Retinal pigment epithelial cell (primary cell): ENCODE measurements at regions not wholly inside any gene's neighbourhood (a gene's known extent, or its start where the extent isn't known, plus 50 kb on each side); places are given as distances from the start of the nearest gene placed in this dataset.

Experiments
- DNase-seq: peaks from one replicate; pipeline ENCODE4 v3.0.0-alpha.2; 2010; ENCODE audit warnings: low read depth
- H3K4me3 ChIP-seq: 2 replicates; pipeline ENCODE4 v1.5.1; 2011; ENCODE audit warnings: mild to moderate bottlenecking, low read length, control low read depth, moderate library complexity
- CTCF ChIP-seq: conservative IDR thresholded peaks from 2 replicates; pipeline ENCODE4 v1.5.1; 2011; ENCODE audit warnings: low read depth, low read length, control low read depth, inconsistent platforms

- no peak for TF ChIP-seq CTCF
- H3K4me3 ChIP-seq = no peak overlapping the region
- no peak for DNase-seq
These were observed 136.6 kb upstream of the DCN start for GRCh38 chr12:91319071-91319760.

- no peak overlapping the region for H3K4me3 ChIP-seq
- no peak for TF ChIP-seq CTCF
- no peak for DNase-seq
These were observed 134.7 kb upstream of the DCN start for GRCh38 chr12:91317306-91317705.

- no peak overlapping the region for H3K4me3 ChIP-seq
- DNase-seq = no peak
These were observed 134.3 kb upstream of the DCN start for GRCh38 chr12:91316907-91317269.

GRCh38 chr12:91316161-91316906 lies 133.7 kb upstream of the DCN start:
- no peak overlapping the region for H3K4me3 ChIP-seq
- DNase-seq = no peak
- no peak for TF ChIP-seq CTCF

More at GRCh38 chr12:91316907-91317269, 134.3 kb upstream of the DCN start:
- TF ChIP-seq CTCF = no peak

GRCh38 chr12:91311081-91311480 lies 128.5 kb upstream of the DCN start:
- TF ChIP-seq CTCF = no peak
- DNase-seq = no peak

GRCh38 chr12:91309450-91309849 lies 126.8 kb upstream of the DCN start:
- H3K4me3 ChIP-seq = no peak overlapping the region
- DNase-seq = no peak
- TF ChIP-seq CTCF = no peak

More at GRCh38 chr12:91311081-91311480, 128.5 kb upstream of the DCN start:
- no peak overlapping the region for H3K4me3 ChIP-seq
